Esophagus squamous epithelium (tissue), 5 donors: ENCODE measurements at regions not wholly inside any gene's neighbourhood (a gene's known extent, or its start where the extent isn't known, plus 50 kb on each side); places are given as distances from the start of the nearest gene placed in this dataset.

Experiments used
- DNase-seq: peaks from one replicate; lab custom pipeline; 2025; lab: John Stamatoyannopoulos, UW
- H3K27ac ChIP-seq, 4 donors: fragments of 200-600 bp; sonication (generic); one replicate each; pipeline ENCODE4 v1.5.1; 2016 to 2019; ENCODE audit warnings: mild to moderate bottlenecking in 1 of 4
- H3K27me3 ChIP-seq, 4 donors: fragments of 200-600 bp; sonication (generic); 1 replicate in 3 of 4; 2 replicates in 1 of 4; pipeline versions ENCODE4 v1.5.1 to v1.6.0; 2017 to 2021; ENCODE audit warnings: antibody characterized with exemption in 1 of 4
- H3K36me3 ChIP-seq, 3 donors: fragments of 200-600 bp; sonication (generic); one replicate each; pipeline ENCODE4 v1.5.1; 2016 to 2019
- H3K4me1 ChIP-seq, 3 donors: fragments of 200-600 bp; sonication (generic); one replicate each; pipeline ENCODE4 v1.5.1; 2017 to 2019
- H3K4me3 ChIP-seq, 4 donors: fragments of 200-600 bp; sonication (generic); 1 replicate in 3 of 4; 2 replicates in 1 of 4; pipeline ENCODE4 v1.5.1; 2016 to 2019; ENCODE audit warnings: mild to moderate bottlenecking in 2 of 4, moderate library complexity in 1 of 4
- H3K9me3 ChIP-seq, 3 donors: fragments of 200-600 bp; sonication (generic); one replicate each; pipeline ENCODE4 v1.5.1; 2016 to 2019
- POLR2A ChIP-seq, 4 donors: fragments of 450-650 bp; IDR thresholded peaks; one replicate each; pipeline ENCODE4 v1.6.1; 2017; ENCODE audit warnings: antibody characterized with exemption in 4 of 4, mild to moderate bottlenecking in 4 of 4, moderate library complexity in 3 of 4
- WGBS, 2 donors: methylation state at CpG; one replicate each; pipeline ENCODE4 v1.1.5; 2018; 5-methylcytosine and 5-hydroxymethylcytosine counted together
- intact Hi-C: fragments of 100-400 bp; cut with DNase I; formaldehyde crosslinking; loops from one replicate; pipeline ENCODE4 v1.15.0; 2022
- TF ChIP-seq, protein P1 (sequence below), 6 experiments: fragments of 450-650 bp in 4 of 6; fragments of 200-600 bp in 2 of 6; sonication (generic) in 2 of 6; IDR thresholded peaks; one replicate each; pipeline ENCODE4 v1.5.1; 2016 to 2019; ENCODE audit warnings: antibody characterized with exemption in 6 of 6, mild to moderate bottlenecking in 4 of 6, moderate library complexity in 4 of 6
- donor health status: DM: yes; HTN: yes; CAD: no.

DNA sequence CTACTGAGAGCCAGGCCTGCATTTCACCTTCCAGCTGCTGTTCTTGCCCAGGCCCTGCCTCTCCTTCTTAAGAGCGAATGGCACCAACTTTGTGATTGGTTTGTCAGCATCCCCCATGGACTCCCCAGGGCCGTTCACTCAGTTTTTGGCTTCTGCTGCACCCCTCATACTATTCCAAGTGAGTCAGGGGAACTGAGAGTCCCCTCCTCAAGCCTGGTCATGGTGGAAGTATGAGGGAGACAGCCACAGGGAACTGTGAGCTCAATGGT, 62.4 kb upstream of the ANTXRL start:
- WGBS, 2 donors: 87 to 91% methylated on average over 2 of the region's 2 CpGs
- Histone ChIP-seq H3K27ac (no peak overlapping the region), H3K27me3 (peaks cover 0 to 8% (median 0%) of the 10 kb centered on the region in 4 donors), H3K36me3 (no peaks in the 10 kb centered on the region), H3K9me3 (no peaks in the 10 kb centered on the region), H3K4me3 (no peak overlapping the region), H3K4me1 (peaks cover 0 to 8% (median 0%) of the 10 kb centered on the region in 3 donors)
- TF ChIP-seq, protein P1, sequence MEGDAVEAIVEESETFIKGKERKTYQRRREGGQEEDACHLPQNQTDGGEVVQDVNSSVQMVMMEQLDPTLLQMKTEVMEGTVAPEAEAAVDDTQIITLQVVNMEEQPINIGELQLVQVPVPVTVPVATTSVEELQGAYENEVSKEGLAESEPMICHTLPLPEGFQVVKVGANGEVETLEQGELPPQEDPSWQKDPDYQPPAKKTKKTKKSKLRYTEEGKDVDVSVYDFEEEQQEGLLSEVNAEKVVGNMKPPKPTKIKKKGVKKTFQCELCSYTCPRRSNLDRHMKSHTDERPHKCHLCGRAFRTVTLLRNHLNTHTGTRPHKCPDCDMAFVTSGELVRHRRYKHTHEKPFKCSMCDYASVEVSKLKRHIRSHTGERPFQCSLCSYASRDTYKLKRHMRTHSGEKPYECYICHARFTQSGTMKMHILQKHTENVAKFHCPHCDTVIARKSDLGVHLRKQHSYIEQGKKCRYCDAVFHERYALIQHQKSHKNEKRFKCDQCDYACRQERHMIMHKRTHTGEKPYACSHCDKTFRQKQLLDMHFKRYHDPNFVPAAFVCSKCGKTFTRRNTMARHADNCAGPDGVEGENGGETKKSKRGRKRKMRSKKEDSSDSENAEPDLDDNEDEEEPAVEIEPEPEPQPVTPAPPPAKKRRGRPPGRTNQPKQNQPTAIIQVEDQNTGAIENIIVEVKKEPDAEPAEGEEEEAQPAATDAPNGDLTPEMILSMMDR (IDR thresholded peaks at IDR 0.05): no peak
- TF ChIP-seq POLR2A (IDR thresholded peaks at IDR 0.05): no peak
- intact Hi-C loops: no loop called here
- no peak for DNase-seq

DNA sequence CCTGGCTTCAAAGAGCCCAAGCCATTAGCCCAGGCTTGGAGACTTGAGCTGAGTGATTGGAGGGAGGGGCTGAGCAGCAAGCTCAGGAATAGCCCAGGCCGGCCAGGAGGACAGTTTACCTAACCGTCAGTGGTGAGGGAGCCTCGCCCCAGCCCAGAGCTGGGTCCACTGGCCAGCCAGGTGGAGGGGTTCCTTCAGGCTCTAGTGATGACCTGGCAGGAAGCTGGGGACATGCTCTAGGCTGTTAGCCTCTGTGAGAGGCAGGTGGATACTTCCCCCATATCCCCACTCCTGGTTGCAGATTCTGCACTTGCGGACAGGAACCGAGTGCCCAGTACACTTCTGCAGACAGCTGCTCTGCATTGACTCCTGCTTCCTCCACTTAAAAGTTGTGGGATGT, 61.2 kb upstream of the ANTXRL start:
- H3K4me3 ChIP-seq: no peak overlapping the region
- intact Hi-C loops: no loop called here
- H3K27me3 ChIP-seq: peaks cover 0 to 8% (median 0%) of the 10 kb centered on the region in 4 donors
- no peaks in the 10 kb centered on the region for H3K9me3 ChIP-seq
- DNase-seq: no peak
- TF ChIP-seq POLR2A (IDR thresholded peaks at IDR 0.05): no peak
- TF ChIP-seq, protein P1 (IDR thresholded peaks at IDR 0.05): no peak
- no peak overlapping the region for H3K27ac ChIP-seq
- H3K4me1 ChIP-seq: peaks cover 0 to 8% (median 0%) of the 10 kb centered on the region in 3 donors
- 66 to 88% methylated on average over 2 to 5 of the region's 5 CpGs for WGBS, 2 donors
- no peaks in the 10 kb centered on the region for H3K36me3 ChIP-seq

DNA sequence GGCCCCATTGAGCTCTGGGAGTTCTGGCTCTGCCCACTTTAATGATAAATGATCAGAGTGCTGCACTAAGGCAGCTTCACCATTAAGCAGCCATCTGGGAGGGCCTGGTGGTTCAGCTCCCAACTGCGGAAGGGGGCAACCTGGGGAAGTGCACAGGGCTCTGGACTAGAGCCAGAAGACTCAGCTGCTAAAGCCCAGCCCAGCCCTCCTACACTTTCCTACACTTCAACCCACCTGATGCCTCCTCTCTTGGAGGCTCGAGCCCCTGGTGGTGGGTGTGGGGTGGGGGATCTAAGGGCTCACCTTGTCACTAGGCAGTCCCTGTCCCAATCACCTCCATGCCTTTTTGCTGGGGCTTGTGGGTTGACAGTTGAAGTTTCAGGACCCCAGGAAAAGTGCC, 60.6 kb upstream of the ANTXRL start:
- H3K27me3 ChIP-seq: peaks cover 0 to 8% (median 0%) of the 10 kb centered on the region in 4 donors
- WGBS, 2 donors: 56 to 58% methylated on average over 1 to 2 of the region's 2 CpGs
- H3K4me3 ChIP-seq: no peak overlapping the region
- TF ChIP-seq, protein P1 (IDR thresholded peaks at IDR 0.05): no peak
- no peak for TF ChIP-seq POLR2A (IDR thresholded peaks at IDR 0.05)
- no peaks in the 10 kb centered on the region for H3K36me3 ChIP-seq
- H3K27ac ChIP-seq: no peak overlapping the region
- H3K9me3 ChIP-seq: no peaks in the 10 kb centered on the region
- DNase-seq: no peak
- intact Hi-C loops: no loop called here
- H3K4me1 ChIP-seq: peaks cover 0 to 8% (median 0%) of the 10 kb centered on the region in 3 donors

DNA sequence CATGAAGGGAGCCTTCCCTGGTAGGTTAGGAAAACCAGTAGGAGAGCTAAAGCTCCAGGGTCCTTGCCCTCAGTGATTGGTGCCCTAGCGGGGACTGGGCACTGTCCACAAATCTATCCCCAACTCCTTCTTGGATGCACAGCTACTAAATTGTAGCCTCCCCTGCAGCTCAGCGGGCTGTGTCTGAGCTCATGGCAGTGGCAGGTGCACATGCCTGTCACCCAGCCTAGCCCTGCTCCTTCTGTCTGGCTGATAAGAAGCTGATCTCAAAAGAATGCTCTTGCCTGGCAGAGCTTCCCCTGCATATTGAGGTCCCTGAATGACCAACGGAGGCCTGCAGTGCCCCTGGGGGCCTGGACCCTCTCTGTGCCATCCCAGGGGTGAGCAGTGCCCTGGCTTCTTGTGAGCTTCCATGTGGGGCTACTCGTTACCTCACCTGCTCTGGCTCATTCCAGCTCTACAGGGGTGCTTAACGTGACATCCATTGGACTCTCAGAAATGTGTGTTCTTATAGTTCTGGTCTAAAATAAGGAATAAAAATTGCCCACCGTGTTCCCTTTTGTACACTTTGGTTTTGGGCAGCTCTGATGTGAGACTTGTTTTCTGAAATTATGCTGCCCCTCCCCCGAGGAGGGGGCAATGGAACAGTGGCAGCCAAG, 59.8 kb upstream of the ANTXRL start:
- Histone ChIP-seq H3K27me3 (peaks cover 0 to 8% (median 0%) of the 10 kb centered on the region in 4 donors), H3K4me3 (no peak overlapping the region), H3K27ac (no peak overlapping the region), H3K36me3 (no peaks in the 10 kb centered on the region), H3K9me3 (no peaks in the 10 kb centered on the region), H3K4me1 (peaks cover 0 to 8% (median 0%) of the 10 kb centered on the region in 3 donors)
- WGBS, 2 donors: 53 to 80% methylated on average over 3 to 6 of the region's 7 CpGs
- intact Hi-C loops: no loop called here
- no peak for TF ChIP-seq POLR2A (IDR thresholded peaks at IDR 0.05)
- TF ChIP-seq, protein P1 (IDR thresholded peaks at IDR 0.05): no peak
- DNase-seq: no peak

DNA sequence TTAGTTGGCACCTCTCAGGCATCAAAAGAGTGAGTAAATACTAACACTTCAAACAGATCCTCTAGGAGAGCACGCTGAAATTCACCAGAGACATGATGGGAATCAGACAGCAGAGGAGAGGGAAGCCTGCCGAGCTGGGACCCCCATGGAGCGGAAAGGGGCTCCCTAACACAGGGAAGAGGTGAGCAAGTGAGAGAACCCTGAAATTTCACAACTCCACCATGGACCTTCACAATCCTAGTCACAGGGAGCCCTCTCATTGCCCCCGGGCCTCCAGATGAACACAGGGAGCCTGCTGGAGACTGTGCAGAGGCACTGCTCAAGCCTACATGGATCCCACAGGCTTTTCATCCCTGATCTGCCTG, 59.2 kb upstream of the ANTXRL start:
- TF ChIP-seq, protein P1 (IDR thresholded peaks at IDR 0.05): no peak
- TF ChIP-seq POLR2A (IDR thresholded peaks at IDR 0.05): no peak
- Histone ChIP-seq H3K4me1 (peaks cover 0 to 8% (median 0%) of the 10 kb centered on the region in 3 donors), H3K4me3 (no peak overlapping the region), H3K9me3 (no peaks in the 10 kb centered on the region), H3K27me3 (peaks cover 0 to 8% (median 0%) of the 10 kb centered on the region in 4 donors), H3K27ac (no peak overlapping the region), H3K36me3 (no peaks in the 10 kb centered on the region)
- WGBS, 2 donors: 60 to 67% methylated on average over 3 of the region's 4 CpGs
- intact Hi-C loops: no loop called here
- no peak for DNase-seq
